Epithelial cell of proximal tubule (primary cell): ENCODE measurements at regions not wholly inside any gene's neighbourhood (a gene's known extent, or its start where the extent isn't known, plus 50 kb on each side); places are given as distances from the start of the nearest gene placed in this dataset.

Source experiments
- DNase-seq: peaks from one replicate; pipeline ENCODE4 v3.0.0-alpha.2; 2011; ENCODE audit warnings: low read depth
- H3K4me3 ChIP-seq: 2 replicates; pipeline ENCODE4 v1.5.1; 2011; ENCODE audit warnings: low read depth, mild to moderate bottlenecking, low read length
- TF ChIP-seq, protein P1 (sequence below): conservative IDR thresholded peaks from 2 replicates; pipeline ENCODE4 v1.5.1; 2012; ENCODE audit warnings: low read depth, mild to moderate bottlenecking, low read length

GRCh38 chr22:27538666-27539065 is 262.9 kb downstream of the MN1 start:
- TF ChIP-seq, protein P1, sequence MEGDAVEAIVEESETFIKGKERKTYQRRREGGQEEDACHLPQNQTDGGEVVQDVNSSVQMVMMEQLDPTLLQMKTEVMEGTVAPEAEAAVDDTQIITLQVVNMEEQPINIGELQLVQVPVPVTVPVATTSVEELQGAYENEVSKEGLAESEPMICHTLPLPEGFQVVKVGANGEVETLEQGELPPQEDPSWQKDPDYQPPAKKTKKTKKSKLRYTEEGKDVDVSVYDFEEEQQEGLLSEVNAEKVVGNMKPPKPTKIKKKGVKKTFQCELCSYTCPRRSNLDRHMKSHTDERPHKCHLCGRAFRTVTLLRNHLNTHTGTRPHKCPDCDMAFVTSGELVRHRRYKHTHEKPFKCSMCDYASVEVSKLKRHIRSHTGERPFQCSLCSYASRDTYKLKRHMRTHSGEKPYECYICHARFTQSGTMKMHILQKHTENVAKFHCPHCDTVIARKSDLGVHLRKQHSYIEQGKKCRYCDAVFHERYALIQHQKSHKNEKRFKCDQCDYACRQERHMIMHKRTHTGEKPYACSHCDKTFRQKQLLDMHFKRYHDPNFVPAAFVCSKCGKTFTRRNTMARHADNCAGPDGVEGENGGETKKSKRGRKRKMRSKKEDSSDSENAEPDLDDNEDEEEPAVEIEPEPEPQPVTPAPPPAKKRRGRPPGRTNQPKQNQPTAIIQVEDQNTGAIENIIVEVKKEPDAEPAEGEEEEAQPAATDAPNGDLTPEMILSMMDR: no peak
- no peak overlapping the region for H3K4me3 ChIP-seq
- no peak for DNase-seq

- DNase-seq: no peak
- H3K4me3 ChIP-seq: no peak overlapping the region
- TF ChIP-seq, protein P1: no peak
Measured at GRCh38 chr22:27540247-27540646, 261.3 kb downstream of the MN1 start.

DNA sequence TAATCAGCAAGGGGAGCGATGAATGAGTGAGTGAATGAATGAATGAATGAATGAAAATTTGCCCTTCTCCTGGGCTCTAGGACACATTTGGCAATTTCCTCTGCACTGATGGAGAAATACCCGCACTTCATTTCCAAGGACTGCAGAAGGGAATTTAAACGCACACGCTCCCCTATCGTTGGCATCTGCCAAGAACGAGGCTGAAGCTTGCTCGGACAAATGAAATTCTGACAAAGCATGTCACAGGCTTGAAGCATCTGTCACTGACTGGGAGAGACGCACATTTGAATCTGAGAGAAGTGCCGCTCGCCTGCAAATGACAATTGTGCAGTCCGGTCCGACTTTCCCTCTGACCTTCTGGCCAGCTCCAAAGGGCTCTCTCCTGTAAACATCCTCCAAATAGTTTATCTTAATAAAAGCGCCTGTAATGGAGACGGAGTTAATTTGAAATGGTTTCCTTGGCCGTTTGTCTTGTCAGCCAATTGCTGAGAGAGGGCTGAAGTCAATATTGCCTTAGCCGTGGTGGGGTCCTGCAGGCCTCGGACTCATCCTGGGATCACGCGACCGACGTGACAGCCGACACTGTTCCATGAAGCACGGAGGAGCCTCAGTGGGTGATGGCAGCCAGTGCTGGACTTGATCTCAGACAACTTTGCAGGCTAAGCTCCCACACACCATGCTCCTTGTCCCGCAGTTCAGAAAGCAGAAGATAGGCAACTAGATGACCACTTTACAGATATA is 260.7 kb downstream of the MN1 start:
- no peak overlapping the region for H3K4me3 ChIP-seq
- TF ChIP-seq, protein P1: no peak
- DNase-seq: no peak

- H3K4me3 ChIP-seq: no peak overlapping the region
- no peak for DNase-seq
- TF ChIP-seq, protein P1: no peak
Measured at GRCh38 chr22:27541836-27542235, 259.7 kb downstream of the MN1 start.

GRCh38 chr22:27542602-27543001 is 259.0 kb downstream of the MN1 start:
- no peak for DNase-seq

DNA sequence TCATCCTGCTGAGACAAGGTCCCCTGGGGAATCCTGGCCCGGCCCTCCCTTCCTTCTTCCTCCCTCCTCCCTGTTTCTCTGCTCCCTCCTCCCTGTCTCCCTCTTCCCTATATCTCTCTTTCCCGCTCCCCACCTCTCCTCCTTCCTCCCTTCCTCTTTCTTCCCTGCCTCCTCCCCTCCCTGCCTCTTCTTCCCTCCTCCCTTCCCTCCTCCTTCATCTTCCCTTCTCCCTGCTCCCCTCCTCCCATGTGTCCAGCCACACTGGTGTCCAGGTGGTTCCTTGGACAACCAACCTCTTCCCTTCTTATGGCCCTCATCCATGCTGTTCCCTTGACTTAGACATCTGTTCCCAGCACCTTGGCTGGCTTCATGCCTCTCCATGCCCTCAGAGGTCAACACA is 258.1 kb downstream of the MN1 start:
- TF ChIP-seq, protein P1: no peak
- no peak for DNase-seq
- H3K4me3 ChIP-seq: no peak overlapping the region

More at GRCh38 chr22:27542602-27543001, 259.0 kb downstream of the MN1 start:
- TF ChIP-seq, protein P1: no peak
- H3K4me3 ChIP-seq: no peak overlapping the region

DNA sequence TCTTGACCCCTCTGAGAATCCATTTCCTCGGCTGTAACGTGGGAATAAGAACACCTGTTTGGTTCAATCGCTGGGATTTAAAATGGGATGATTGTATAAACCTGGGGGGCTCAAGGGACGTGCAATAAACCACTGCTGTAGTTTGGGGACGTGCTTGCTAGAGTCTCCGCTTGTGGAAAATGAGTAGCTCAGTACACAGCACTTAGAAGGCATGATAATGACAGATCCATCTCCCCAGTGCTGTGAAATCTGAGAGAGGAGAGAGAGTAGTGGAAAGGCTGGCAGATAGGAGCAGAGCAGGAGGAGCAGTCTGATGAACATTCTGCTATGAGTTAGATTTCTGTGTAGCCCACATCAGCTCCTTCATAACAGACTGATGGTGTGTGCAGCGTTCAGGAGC is 256.5 kb downstream of the MN1 start:
- TF ChIP-seq, protein P1: no peak
- no peak for DNase-seq
- H3K4me3 ChIP-seq: no peak overlapping the region
